ENCODE measurements at regions not wholly inside any gene's neighbourhood (a gene's known extent, or its start where the extent isn't known, plus 50 kb on each side); places are given as distances from the start of the nearest gene placed in this dataset.
A peak's percentile ranks its signal among the peaks of the same experiment; 100 is the strongest.

DNA sequence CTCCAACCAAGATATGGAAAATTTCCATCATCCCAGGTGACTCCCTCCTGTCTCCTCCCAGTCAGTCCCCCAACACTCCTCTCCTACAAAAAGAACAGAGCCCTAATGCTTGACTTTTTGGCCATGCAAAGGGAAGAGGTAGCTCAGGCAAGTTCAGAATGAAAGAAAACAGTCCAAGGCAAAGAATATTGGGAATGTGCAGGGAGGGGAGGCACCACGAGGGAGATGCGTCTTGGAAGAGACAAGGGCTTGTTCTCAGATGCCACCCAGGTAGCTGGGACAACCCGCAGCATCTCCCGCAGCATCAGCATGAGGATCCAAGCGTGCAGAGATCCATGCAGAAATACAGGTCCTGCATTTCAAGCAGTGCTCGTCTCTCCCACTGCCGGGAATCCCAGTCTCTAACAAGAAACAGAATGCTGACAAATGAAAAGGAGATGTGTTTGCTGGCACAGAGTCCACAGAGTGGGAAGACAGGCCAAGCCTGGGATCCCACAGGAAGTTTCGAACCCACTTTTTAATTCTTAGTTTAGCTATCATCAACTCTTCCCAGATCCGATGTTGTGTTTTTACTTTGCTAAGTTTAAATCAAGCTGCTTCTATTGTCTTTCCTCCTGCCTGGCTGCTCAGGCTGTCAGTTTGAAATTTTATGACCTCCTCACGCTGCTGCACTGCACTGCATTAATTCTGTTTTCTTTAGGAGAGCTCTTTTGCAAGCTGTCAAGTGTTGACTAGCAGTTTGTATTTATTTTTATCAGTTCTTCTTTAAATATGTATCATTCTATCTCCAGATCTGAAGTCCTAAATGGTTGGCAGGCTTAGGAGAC is 86.8 kb upstream of the OSMR start:
- TF ChIP-seq, protein P1, sequence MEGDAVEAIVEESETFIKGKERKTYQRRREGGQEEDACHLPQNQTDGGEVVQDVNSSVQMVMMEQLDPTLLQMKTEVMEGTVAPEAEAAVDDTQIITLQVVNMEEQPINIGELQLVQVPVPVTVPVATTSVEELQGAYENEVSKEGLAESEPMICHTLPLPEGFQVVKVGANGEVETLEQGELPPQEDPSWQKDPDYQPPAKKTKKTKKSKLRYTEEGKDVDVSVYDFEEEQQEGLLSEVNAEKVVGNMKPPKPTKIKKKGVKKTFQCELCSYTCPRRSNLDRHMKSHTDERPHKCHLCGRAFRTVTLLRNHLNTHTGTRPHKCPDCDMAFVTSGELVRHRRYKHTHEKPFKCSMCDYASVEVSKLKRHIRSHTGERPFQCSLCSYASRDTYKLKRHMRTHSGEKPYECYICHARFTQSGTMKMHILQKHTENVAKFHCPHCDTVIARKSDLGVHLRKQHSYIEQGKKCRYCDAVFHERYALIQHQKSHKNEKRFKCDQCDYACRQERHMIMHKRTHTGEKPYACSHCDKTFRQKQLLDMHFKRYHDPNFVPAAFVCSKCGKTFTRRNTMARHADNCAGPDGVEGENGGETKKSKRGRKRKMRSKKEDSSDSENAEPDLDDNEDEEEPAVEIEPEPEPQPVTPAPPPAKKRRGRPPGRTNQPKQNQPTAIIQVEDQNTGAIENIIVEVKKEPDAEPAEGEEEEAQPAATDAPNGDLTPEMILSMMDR (IDR thresholded peaks at IDR 0.05; ENCODE audit: low read depth, low read length): no peak
- no peak overlapping the region for H3K4me3 ChIP-seq (replicated peaks in 1 of 2; ENCODE audit: low read depth in 2 of 2, low read length in 2 of 2)
- no peak for DNase-seq (ENCODE audit: low read depth in 2 of 2)

DNA sequence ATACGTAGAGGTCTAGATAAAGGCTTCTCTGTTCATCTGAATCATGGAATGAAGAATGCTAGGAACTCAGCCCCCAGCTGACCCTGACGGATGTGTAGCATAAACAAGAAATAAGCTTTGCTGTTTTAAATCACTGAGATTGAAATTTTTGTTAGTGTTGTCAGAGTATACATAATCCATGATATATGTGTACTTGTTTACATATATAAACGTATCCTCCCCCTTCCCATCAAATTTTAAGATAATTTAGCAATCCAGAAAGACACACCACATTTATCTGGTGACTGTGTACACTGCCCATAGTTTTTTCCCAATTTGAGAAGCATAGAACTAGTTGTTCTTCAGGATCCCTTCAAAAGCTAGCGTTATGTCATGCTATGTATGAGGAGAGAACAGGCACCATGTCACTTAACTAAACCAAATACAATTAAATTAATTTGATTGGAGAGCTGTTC is 80.8 kb upstream of the OSMR start:
- TF ChIP-seq, protein P1 (IDR thresholded peaks at IDR 0.05; ENCODE audit: low read depth, low read length): no peak

DNA sequence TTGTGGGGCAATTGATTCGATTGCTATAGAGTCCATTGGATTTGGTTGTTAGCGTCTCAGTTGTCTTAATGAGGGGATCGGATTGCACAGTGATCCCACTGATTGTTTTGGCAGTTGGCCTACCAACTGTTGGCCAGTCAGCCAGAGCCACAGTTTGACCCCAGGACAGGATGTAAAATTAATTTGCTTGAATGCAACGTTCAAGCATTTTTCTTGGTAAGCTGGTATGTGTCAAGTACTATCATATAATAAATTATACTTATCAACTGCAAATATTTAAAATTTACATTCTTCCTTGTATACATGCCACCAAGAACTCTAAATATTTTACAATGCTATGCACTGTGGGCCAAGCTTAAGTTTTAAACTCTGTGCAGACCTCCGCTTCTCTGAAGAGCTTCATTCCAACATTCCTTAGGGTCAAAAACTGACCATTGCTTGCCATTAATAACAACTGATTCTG is 80.4 kb upstream of the OSMR start:
- peak; percentile 50 to 51 for DNase-seq (ENCODE audit: low read depth in 2 of 2)
- no peak overlapping the region for H3K4me3 ChIP-seq (replicated peaks in 1 of 2; ENCODE audit: low read depth in 2 of 2, low read length in 2 of 2)
- TF ChIP-seq, protein P1 (IDR thresholded peaks at IDR 0.05; ENCODE audit: low read depth, low read length): no peak

More for the DNA sequence above, 80.8 kb upstream of the OSMR start:
- H3K4me3 ChIP-seq (replicated peaks in 1 of 2; ENCODE audit: low read depth in 2 of 2, low read length in 2 of 2): no peak overlapping the region
- peak; percentile 44 to 64 for DNase-seq (ENCODE audit: low read depth in 2 of 2)

DNA sequence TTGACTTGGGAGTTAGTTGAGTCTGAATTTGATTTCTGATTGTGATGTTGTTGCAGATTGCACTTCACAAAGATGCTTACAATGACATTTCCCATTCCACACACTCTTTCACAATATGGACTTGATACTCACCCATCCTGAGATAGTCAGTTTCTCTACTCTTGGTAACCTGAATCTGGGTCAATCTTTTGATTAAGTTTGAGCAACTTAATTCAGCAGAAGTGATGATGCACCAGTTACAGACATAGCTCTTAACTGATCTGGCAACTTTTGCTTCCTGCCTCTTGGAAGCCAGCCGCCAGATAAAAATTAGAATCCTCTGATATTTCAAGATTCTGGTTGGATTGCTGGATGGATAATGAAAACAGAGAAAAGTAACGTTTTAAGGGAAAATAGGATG is 79.7 kb upstream of the OSMR start:
- no peak overlapping the region for H3K4me3 ChIP-seq (replicated peaks in 1 of 2; ENCODE audit: low read depth in 2 of 2, low read length in 2 of 2)
- TF ChIP-seq, protein P1 (IDR thresholded peaks at IDR 0.05; ENCODE audit: low read depth, low read length): no peak
- DNase-seq (ENCODE audit: low read depth in 2 of 2): no peak

DNA sequence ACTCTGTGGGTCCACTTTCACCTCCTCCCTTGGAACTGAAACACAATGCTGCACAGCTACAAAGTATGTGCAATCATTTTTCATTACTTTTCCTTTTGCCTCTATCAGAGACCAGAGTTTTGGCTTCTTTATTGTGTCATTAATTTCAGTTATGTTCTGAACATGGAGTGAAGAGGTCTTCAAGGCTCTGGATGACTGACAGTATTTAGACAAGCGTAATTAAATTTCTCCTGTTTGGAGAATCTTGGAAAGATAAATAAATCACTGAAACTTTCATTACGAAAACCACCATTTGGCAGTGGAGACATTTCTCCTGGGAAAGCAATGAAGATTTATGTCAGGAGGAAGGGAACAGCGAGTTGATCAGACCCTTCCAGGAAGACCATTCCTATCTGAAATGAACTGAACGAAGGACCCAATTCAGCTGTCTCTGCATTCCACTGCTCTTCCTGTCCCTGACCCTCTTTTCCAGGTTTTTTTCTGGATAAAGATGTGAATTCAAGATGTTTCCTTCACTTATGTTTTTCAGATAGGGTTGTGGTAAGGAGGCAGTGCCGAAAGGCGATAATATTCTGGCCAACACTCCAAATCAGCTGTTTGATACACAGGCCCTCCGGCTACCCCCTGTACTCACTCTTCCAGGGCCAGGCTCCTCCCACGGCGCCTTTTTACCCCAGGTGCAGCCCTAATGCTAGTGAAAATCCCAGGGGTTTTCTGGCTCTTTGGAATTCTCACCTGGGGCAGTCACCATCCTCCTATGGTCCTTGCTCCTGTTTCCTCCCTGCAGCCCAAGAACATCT is 77.2 kb upstream of the OSMR start:
- TF ChIP-seq, protein P1 (IDR thresholded peaks at IDR 0.05; ENCODE audit: low read depth, low read length): no peak

DNA sequence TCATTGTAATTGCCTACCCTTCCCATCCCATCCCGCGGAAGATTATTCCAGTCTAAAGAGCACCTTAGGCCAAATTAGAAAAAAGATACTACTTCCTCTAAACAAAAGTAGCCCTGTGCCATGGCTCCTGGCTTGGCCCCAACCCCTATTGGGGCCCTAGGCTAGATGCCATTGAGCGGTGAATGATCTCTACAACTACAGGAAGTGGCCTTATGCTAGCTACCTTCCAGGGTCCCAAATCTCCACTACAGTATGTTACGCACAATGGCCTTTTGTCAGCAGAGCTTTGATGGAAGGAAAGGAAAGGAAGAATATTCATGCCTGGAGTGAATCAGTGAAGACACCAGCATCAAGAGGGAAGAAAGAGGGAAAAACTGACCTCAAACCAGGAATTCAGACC is 73.3 kb upstream of the OSMR start:
- TF ChIP-seq, protein P1 (IDR thresholded peaks at IDR 0.05; ENCODE audit: low read depth, low read length): no peak
- DNase-seq (ENCODE audit: low read depth in 2 of 2): no peak
- no peak overlapping the region for H3K4me3 ChIP-seq (replicated peaks in 1 of 2; ENCODE audit: low read depth in 2 of 2, low read length in 2 of 2)

More for the DNA sequence above, 77.2 kb upstream of the OSMR start:
- DNase-seq (ENCODE audit: low read depth in 2 of 2): no peak
- no peak overlapping the region for H3K4me3 ChIP-seq (replicated peaks in 1 of 2; ENCODE audit: low read depth in 2 of 2, low read length in 2 of 2)

All from cardiac fibroblast (primary cell).